ENCODE measurements at regions not wholly inside any gene's neighbourhood (a gene's known extent, or its start where the extent isn't known, plus 50 kb on each side); places are given as distances from the start of the nearest gene placed in this dataset.

GRCh38 chr7:47194516-47195057 is 387.3 kb downstream of the TNS3 start:
- H3K27me3 ChIP-seq (ENCODE audit: control insufficient read depth in 4 of 4, insufficient read depth in 4 of 4, low read length in 3 of 4) = no peaks in the 10 kb centered on the region
- 97% methylated on average over 7 of the region's 7 CpGs for WGBS
- TF ChIP-seq MAX (IDR thresholded peaks at IDR 0.05) = no peak
- no peak for TF ChIP-seq TAF1 (conservative IDR thresholded peaks at IDR 0.05)
- TF ChIP-seq FOXA2 (IDR thresholded peaks at IDR 0.05) = no peak
- TF ChIP-seq, protein P1, sequence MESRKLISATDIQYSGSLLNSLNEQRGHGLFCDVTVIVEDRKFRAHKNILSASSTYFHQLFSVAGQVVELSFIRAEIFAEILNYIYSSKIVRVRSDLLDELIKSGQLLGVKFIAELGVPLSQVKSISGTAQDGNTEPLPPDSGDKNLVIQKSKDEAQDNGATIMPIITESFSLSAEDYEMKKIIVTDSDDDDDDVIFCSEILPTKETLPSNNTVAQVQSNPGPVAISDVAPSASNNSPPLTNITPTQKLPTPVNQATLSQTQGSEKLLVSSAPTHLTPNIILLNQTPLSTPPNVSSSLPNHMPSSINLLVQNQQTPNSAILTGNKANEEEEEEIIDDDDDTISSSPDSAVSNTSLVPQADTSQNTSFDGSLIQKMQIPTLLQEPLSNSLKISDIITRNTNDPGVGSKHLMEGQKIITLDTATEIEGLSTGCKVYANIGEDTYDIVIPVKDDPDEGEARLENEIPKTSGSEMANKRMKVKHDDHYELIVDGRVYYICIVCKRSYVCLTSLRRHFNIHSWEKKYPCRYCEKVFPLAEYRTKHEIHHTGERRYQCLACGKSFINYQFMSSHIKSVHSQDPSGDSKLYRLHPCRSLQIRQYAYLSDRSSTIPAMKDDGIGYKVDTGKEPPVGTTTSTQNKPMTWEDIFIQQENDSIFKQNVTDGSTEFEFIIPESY (IDR thresholded peaks at IDR 0.05) = no peak
- TF ChIP-seq JUND (IDR thresholded peaks at IDR 0.05) = no peak
- no peak for TF ChIP-seq EGR1 (IDR thresholded peaks at IDR 0.05; ENCODE audit: low read depth in 2 of 2)
- no peak for TF ChIP-seq RXRA (IDR thresholded peaks at IDR 0.05)
- TF ChIP-seq, protein P2, sequence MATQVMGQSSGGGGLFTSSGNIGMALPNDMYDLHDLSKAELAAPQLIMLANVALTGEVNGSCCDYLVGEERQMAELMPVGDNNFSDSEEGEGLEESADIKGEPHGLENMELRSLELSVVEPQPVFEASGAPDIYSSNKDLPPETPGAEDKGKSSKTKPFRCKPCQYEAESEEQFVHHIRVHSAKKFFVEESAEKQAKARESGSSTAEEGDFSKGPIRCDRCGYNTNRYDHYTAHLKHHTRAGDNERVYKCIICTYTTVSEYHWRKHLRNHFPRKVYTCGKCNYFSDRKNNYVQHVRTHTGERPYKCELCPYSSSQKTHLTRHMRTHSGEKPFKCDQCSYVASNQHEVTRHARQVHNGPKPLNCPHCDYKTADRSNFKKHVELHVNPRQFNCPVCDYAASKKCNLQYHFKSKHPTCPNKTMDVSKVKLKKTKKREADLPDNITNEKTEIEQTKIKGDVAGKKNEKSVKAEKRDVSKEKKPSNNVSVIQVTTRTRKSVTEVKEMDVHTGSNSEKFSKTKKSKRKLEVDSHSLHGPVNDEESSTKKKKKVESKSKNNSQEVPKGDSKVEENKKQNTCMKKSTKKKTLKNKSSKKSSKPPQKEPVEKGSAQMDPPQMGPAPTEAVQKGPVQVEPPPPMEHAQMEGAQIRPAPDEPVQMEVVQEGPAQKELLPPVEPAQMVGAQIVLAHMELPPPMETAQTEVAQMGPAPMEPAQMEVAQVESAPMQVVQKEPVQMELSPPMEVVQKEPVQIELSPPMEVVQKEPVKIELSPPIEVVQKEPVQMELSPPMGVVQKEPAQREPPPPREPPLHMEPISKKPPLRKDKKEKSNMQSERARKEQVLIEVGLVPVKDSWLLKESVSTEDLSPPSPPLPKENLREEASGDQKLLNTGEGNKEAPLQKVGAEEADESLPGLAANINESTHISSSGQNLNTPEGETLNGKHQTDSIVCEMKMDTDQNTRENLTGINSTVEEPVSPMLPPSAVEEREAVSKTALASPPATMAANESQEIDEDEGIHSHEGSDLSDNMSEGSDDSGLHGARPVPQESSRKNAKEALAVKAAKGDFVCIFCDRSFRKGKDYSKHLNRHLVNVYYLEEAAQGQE (IDR thresholded peaks at IDR 0.05) = no peak
- no peak for TF ChIP-seq RAD21 (IDR thresholded peaks at IDR 0.05)
- TF ChIP-seq HNF4A (conservative IDR thresholded peaks at IDR 0.05) = no peak
- no peak for TF ChIP-seq SP1 (IDR thresholded peaks at IDR 0.05)
- TF ChIP-seq, protein P3, sequence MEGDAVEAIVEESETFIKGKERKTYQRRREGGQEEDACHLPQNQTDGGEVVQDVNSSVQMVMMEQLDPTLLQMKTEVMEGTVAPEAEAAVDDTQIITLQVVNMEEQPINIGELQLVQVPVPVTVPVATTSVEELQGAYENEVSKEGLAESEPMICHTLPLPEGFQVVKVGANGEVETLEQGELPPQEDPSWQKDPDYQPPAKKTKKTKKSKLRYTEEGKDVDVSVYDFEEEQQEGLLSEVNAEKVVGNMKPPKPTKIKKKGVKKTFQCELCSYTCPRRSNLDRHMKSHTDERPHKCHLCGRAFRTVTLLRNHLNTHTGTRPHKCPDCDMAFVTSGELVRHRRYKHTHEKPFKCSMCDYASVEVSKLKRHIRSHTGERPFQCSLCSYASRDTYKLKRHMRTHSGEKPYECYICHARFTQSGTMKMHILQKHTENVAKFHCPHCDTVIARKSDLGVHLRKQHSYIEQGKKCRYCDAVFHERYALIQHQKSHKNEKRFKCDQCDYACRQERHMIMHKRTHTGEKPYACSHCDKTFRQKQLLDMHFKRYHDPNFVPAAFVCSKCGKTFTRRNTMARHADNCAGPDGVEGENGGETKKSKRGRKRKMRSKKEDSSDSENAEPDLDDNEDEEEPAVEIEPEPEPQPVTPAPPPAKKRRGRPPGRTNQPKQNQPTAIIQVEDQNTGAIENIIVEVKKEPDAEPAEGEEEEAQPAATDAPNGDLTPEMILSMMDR (IDR thresholded peaks at IDR 0.05; ENCODE audit: low read depth, low read length, missing input control) = no peak
- no peak for TF ChIP-seq HNF4G (IDR thresholded peaks at IDR 0.05)
- no peak for TF ChIP-seq YY1 (IDR thresholded peaks at IDR 0.05)
- no peak for TF ChIP-seq NR2F2 (IDR thresholded peaks at IDR 0.05)
- TF ChIP-seq ATF3 (IDR thresholded peaks at IDR 0.05) = no peak
- no peak for TF ChIP-seq FOXA1 (IDR thresholded peaks at IDR 0.05)
- DNase-seq (ENCODE audit: low spot score) = no peak
- no peaks in the 10 kb centered on the region for H3K9me3 ChIP-seq (ENCODE audit: control insufficient read depth in 4 of 4, low read length in 3 of 4)
- no peak overlapping the region for H3K4me3 ChIP-seq (ENCODE audit: low read depth in 1 of 3, low read length in 3 of 3)
- no peak overlapping the region for H3K27ac ChIP-seq (ENCODE audit: low read depth in 1 of 2, low read length in 2 of 2)
- H3K36me3 ChIP-seq (ENCODE audit: control insufficient read depth in 4 of 4, insufficient read depth in 3 of 4, low read depth in 1 of 4, low read length in 3 of 4) = no peaks in the 10 kb centered on the region
- H3K9ac ChIP-seq (ENCODE audit: low read depth in 1 of 2, low read length in 2 of 2) = no peak overlapping the region
- H3K4me1 ChIP-seq (ENCODE audit: control insufficient read depth in 4 of 4, insufficient read depth in 4 of 4, low read length in 3 of 4) = no peaks in the 10 kb centered on the region

GRCh38 chr7:47192978-47193377 is 388.9 kb downstream of the TNS3 start:
- no peak for DNase-seq (ENCODE audit: low spot score)
- Histone ChIP-seq H3K9ac (ENCODE audit: low read depth in 1 of 2, low read length in 2 of 2) (no peak overlapping the region), H3K27ac (ENCODE audit: low read depth in 1 of 2, low read length in 2 of 2) (no peak overlapping the region), H3K36me3 (ENCODE audit: control insufficient read depth in 4 of 4, insufficient read depth in 3 of 4, low read depth in 1 of 4, low read length in 3 of 4) (no peaks in the 10 kb centered on the region), H3K9me3 (ENCODE audit: control insufficient read depth in 4 of 4, low read length in 3 of 4) (no peaks in the 10 kb centered on the region), H3K27me3 (ENCODE audit: control insufficient read depth in 4 of 4, insufficient read depth in 4 of 4, low read length in 3 of 4) (no peaks in the 10 kb centered on the region), H3K4me1 (ENCODE audit: control insufficient read depth in 4 of 4, insufficient read depth in 4 of 4, low read length in 3 of 4) (no peaks in the 10 kb centered on the region), H3K4me3 (ENCODE audit: low read depth in 1 of 3, low read length in 3 of 3) (no peak overlapping the region)
- WGBS = 78% methylated on average over 4 of the region's 4 CpGs
- TF ChIP-seq, protein P3 (IDR thresholded peaks at IDR 0.05; ENCODE audit: low read depth, low read length, missing input control) = no peak
- TF ChIP-seq ATF3 (IDR thresholded peaks at IDR 0.05) (no peak), JUND (IDR thresholded peaks at IDR 0.05) (no peak), NR2F2 (IDR thresholded peaks at IDR 0.05) (no peak)
- TF ChIP-seq, protein P1 (IDR thresholded peaks at IDR 0.05) = no peak

Data from liver (tissue), 8 donors.